Activated T-cell treated with anti-CD3 and anti-CD28 coated beads, Interleukin-2, amount 50 U/mL, for 48 hours (primary cell): ENCODE measurements at regions not wholly inside any gene's neighbourhood (a gene's known extent, or its start where the extent isn't known, plus 50 kb on each side); places are given as distances from the start of the nearest gene placed in this dataset.
A peak's percentile ranks its signal among the peaks of the same experiment; 100 is the strongest.
"Not testable (repeated sequence)": the region's sequence is repeated elsewhere in the genome, so short reads cannot be mapped to it uniquely, and the experiment has no call there.

ENCODE experiments used
- DNase-seq, 2 experiments: peaks; one replicate each; pipeline ENCODE4 v3.0.0-alpha.2; 2020

DNA sequence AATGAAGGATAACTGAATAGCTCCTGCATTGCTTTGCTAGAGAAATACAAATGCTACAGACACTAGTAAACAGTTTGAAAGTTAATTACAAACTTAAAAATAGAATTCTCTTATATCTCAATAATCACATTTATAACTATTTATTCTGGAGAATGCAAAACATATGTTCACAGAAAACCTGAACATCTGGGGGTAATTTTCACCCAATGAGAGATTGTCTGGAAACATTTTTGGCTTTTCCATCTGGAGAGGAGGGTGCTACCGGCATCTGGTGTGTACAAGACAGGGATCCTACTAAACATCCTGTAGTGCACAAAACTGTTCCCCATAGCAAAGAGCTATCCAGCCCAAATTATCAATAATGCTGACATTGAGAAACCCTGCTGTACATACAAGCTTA, 378.4 kb upstream of the CHORDC1 start:
- no peak for DNase-seq

DNA sequence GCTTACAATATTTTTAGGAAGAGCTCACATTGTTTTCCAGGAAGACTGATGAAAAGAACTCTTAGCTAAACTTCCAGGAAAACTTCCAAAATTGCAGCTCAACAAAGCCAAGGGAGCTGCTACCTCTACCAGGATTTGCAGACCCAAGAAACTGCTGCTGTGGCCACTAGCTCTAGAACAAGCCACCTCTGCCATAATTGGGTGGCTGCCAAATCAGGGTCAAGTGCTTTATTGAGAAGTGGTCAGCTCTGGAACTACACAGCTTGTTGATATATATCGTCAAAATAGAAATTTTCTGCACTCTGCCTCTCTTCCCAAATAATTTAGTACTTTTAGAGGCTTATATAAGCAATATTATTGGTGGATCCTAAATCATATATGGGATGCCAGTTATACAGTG, 371.8 kb upstream of the CHORDC1 start:
- no peak for DNase-seq

DNA sequence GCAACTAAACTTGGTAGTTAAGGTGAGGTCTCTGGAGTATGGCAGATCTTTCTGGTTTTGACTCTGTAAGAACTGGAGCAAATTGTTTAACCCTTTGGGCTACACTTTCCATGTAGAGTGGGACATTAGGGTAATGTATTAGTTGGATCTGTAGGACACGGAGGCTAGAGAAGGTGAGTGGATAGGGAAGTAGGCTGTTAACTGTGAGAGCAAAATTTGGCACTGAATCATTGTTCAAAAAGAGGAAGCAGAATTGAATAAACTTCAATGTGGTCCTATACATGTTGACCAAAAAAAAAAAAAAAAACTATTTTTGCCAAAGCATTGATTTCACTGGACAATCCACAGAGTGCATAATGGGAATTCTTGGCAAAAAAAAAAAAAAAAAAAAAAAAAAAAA, 370.2 kb upstream of the CHORDC1 start:
- no peak for DNase-seq

DNA sequence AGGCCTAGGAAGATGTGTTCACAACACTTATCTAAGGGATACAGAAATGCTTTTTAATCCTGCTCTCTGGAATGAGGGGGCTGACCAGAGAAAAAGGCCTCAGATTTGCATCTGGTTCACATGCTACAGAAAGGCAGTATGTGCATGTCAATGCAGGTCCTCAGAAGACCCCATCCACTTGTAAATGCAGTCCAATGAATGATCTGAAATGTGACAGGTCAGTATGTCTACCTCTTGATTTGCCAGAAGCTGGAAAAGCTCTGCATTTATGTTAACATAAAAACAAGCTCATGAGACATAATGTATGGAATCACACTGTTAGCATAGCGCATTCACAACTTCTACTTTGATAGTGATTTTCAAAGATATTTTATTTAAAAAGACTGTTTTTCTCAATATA, 367.4 kb upstream of the CHORDC1 start:
- no peak for DNase-seq

DNA sequence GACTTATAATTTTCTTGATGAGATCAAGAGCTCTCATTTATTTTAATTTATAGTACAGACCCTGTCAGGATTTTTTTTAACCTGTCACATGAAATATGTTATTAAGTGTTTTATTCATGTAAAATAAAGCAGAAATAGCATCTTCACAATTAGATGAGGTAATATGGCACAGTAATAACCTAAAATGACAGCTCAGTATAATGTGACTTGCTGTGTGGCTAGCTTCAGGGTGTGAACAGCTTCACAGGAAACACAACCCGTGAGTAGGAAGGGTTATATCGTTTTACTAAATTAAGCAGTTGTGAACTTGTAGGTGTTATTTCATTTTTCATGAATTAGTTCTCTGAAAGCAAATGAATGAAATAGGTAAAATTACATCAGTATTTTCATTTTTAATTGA, 366.9 kb upstream of the CHORDC1 start:
- DNase-seq: no peak

DNA sequence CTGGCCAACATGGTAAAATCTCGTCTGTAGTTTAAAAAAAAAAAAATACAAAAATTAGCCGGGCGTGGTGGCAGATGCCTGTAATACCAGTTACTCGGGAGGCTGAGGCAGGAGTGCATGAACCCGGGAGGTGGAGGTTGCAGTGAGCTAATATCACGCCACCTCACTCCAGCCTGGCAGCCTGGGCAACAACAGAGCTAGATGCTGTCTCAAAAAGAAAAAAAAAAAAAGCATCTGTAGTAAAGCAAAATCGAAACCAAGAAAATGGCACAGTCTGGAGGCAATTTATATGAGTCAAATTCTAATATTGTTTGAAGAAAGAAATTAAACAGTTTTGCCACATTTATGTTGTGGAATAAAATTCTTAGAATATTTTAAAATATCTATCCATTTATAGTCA, 365.0 kb upstream of the CHORDC1 start:
- DNase-seq: no peak

DNA sequence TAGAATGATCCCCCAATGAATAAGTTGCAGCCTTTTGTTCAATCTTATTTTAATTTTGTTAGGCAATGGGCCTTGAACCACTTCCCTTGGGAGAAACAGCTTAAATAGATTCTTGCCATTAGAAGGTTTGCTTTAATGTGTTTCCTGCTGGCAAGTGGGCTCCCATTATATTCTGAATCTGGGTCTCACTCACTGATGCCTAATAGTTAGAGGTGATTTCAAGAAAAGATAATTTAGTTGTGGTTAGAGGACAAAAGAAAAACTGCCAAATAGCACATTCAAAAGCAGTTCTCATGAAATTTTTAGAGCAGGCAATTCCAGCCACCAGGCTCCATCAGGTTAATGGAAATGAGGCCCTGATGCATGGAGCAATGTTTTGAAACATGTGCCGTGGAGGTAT, 362.6 kb upstream of the CHORDC1 start:
- no peak for DNase-seq

DNA sequence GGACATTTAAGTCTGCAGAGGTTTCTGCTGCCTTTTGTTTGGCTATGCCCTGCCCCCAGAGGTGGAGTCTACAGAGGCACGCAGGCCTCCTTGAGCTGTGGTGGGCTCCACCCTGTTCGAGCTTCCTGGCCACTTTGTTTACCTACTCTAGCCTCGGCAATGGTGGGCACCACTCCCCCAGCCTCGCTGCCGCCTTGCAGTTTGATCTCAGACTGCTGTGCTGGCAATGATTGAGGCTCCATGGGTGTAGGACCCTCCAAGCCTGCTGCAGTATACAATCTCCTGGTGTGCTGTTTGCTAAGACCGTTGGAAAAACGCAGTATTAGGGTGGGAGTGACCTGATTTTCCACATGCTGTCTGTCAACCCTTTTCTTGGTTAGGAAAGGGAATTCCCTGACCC, 360.1 kb upstream of the CHORDC1 start:
- not testable (repeated sequence) for DNase-seq

DNA sequence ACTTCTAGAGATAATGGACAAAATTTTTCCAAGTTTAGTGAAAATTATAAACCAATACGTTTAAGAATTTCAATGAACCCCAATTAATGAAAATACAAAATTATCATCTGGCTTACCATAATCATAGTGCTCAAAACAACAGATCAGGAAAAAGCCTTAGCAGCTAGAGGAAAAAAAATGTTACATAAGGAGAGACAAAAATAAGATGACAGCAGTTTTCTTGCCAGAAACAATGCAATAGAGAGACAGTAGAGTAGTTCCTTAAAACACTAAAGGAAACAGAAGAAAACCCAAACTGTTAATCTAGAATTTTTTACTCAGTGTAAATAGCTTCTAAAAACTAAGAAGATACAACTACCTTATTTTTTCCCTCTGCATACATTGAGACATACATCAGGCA, 341.7 kb upstream of the CHORDC1 start:
- DNase-seq: no peak

DNA sequence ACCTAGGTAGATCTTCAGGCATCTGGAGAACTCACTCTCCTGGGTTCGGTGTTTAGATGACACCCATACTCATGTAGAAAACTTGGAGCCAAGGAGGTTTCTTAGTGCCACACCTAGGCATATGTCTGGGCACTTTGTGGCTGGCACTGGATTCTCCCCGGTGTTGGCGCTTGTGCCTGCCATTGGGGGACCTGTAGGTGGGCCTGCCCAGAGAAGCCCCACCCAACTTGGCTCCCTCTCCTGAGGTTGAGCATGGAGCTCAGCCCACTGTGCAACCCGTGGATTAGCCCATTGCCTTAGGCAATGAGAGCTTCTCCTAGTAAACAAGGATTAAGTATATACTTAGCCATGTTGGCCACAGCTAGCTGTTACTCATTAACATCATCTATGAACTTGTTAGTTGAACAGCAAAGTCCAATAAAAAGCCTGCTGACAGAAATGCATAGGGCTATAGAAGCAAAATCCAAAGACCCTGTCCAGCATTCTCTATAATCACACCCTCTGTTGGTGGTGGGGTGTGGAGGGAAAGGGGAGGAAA, 335.5 kb upstream of the CHORDC1 start:
- DNase-seq: no peak

DNA sequence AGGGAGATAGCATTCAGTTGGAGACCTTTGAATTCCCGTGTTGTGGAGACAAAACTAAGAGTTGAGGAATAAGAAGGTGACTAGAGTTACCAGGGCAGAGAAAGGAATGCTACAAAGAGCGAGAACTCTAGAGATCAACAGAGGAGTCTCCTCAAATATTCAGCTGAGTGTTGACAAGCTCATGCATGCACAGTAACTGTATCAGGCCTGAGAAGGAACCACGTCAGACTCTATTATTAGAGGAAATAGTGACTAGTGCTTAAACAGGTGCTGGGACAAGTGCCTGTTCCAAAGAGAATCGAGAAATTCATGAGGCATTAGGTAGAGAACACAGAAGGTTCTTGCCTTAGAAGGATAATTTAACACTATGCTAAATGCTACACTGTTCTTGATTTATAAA, 333.8 kb upstream of the CHORDC1 start:
- DNase-seq: no peak

DNA sequence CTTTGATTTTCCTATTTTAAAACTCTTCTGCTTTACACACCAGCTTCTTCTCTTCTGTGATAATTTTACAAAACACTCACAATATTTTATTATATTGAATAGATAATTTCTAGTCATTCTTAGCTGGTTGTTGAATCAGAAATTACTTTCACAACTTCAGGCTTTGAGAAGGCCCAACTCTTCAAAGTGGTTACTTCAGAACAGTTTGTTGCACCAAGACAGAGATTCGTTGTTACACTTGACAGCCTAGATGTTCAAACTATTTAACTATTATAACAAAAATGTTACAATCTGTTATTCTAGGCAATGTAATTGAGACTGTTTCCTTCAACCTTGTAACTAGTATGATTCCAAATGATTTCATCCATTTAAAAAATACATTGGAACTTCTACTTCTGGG, 333.2 kb upstream of the CHORDC1 start:
- DNase-seq: no peak

DNA sequence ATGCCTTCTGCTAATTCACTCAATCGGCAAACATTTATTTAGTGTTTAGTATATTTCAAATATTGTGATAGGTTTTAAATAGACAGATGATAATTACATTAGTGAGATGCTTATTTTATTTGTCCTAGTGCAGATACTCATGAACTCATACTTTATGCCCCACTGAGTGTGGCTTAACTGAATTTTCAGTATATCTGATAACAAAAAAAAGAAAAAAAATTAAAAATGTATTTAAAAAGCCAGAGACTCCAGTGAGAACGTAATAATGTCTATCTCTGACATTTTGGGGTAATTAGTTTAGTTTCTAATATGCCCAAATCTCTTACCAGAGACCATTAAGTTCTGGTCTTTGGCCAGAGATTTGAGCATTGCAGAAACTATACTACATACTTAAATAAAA, 332.6 kb upstream of the CHORDC1 start:
- no peak for DNase-seq

DNA sequence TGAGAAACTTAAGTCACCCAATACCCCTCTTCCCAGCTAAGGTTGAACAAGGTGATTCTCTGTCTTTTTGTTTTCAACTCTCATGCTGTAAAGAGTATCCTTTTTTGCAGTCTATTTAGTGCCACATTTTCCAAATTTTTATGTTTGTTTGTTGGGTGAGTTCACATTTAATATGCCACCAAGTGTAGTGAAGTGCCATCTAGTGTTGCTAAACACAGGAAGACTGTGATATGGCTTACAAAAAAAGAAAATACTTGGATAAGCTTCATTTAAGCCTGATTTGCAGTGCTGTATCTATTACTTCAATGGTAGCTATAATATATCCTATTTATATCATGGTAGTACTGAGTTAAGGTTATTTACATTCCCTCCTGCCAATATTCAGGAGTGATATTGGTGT, 319.2 kb upstream of the CHORDC1 start:
- DNase-seq: no peak

DNA sequence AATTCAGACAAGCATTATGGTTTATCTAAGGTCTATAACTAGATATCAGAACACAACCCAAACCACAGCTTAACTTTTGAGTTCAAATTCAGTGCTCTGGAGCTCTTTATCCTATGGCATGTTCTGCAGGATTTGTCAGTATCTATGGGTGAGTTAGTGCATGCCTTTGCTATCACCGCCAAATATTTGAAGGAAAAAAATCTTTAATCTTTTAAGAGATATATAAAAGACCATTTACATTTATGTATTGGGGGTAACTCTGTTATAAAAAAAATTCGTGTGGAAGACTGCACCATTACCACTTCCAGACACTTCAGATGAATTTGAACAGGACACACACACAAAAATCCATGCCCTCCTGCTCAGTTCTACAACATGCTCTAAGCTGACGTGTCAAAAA, 313.5 kb upstream of the CHORDC1 start:
- DNase-seq: no peak

DNA sequence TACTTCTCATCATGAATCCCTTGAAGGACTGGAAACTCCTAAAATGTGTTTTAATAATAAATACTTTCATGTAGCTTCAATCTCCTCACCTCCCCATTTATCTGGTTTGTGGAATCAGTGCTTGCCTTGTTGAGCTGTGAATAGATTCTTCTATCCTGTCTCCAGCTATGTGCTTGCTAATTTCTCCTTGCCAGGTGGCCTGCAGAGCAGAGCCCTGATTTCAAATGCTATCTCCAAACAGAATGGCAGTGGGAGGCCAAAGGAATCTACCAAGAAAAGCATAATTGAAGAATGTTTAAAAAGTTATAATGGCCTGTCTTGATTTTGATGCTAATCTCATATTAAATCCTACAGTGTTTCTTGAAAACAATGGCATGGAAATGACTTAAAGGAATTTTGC, 309.3 kb upstream of the CHORDC1 start:
- no peak for DNase-seq

DNA sequence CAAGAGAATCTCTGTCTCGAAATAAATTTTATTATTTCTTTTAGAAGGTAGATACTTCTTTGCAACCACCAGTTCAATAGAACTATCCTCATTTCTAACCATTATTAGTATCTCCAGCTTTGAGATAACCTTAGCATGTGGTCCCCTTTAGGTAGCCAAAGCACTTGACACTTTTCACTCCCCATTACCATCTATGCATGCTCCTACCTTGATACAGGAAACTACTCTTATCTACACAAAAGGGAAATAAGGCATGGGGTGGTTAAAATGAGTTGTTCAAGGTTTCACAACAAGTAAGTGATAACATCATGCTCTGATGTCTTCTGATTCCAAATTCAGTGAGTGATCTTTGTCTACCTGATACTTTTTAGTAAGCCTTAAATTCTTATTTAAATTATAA, 308.2 kb upstream of the CHORDC1 start:
- no peak for DNase-seq

DNA sequence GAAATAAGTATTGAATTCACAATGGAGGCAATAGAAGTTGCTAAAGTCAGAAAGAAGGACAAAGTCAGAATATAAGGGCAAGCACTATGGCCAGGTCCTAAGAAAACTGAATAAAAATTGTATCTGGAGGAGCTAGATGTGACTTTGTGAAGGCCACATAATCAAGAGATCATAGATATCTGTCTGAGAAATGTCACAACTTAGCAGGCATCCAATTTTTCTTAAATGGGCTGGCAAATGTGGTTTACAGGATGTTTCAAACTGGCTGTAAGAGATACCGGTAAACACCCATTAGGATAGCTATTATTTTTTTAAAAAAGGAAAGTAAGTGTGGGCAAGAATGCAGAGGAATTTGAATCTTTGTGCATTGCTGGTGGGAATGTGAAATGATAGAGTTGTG, 303.1 kb upstream of the CHORDC1 start:
- DNase-seq: no peak

DNA sequence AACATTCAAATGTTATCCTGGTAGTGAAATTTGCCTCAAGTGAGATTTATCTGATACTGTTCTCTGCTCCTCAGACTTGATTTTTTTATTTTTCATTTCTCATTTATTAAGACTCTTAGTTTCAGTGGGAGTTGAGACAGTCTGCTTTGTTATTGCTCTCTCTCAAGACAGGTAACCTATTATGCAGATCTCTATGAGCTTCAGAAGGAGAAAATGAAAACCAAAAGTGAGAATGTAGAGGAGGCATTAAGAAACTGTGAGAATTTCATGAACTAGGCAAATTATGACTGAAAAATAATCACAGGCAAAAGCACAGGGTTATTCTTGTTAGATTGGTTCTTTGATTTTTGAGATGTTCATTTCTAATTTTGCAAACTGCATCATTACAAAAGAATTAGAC, 290.0 kb upstream of the CHORDC1 start:
- DNase-seq: no peak

DNA sequence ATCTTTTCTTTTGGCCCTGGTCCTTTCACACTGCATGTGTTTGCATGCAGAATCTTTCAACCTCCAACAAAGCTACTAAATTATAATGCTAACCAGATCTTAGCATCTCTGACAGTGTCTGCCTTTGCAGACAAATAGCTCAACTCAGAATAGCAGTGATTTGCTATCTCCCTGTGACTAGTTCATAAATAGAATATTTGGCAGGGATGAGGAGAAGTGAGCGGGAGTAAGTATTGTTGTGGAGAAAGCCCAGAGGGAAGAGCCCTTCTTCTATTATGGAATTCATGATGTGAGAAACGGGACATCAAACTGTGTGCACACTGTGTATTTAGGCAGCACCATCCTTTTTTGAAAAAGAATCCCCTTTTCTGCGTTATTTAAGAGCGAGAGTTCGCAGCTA, 288.0 kb upstream of the CHORDC1 start:
- DNase-seq: no peak

DNA sequence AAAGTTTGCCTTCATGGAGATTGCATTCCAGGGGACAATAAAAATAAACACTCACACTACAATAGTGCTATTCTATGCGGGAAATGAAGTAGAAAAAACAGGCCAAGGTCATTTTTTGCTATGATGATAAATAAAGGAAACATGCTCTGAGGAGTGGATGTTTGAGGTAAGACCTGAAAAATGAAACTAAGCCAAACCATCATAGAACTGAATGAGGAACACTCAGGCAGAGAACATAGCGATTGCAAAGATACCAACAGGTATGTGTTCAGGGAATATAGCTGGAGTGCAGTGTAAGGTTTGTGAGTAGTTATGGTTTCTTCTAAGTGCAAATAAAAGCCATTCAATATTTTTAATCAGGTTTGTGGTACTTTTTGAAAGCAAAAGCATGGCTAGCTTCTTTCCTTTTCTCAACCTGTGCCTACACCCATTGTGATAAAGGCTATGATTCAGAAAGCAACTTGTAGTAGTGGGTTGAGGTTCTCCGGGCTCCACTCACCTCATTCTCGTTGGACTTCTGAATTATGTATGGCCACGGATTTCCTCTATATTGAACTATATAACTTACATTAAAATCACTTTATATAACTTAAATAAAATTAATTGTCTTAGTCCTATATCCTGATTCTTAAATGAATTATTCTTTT, 278.2 kb upstream of the CHORDC1 start:
- no peak for DNase-seq

DNA sequence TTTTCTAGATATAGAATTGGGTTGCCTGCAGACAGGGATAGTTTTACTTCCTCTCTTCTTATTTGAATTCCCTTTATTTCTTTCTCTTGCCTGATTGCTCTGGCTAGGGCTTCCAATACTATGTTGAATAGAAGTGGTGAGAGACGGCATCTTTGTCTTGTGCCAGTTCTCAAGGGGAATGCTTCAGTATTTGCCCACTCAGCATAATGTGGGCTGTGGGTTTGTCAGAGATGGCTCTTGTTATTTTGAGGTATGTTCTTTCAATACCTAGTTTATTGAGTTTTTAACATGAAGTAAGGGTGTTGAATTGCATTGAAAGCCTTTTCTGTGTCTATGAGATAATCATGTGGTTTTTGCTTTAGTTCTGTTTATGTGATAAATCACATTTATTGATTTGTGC, 273.9 kb upstream of the CHORDC1 start:
- DNase-seq: no peak

DNA sequence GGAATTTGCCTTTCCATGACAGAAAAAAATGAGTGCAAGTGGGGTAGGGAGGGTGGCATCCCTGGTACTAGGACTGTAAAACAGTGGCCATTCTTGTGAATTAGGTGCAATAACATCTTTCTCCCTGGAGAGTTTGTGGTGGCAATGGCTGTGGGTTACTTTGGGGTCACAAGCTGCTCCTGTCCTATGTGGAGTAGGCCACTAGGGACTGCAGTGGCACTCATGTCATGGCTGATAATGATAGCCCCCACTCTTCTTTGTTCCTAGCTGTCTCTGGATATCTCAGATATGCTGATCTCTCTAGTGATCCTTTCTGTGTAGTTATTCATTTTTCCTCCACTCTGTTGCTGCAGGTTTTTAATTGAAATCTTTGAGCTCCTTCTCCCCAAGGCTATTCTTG, 270.5 kb upstream of the CHORDC1 start:
- DNase-seq: no peak

DNA sequence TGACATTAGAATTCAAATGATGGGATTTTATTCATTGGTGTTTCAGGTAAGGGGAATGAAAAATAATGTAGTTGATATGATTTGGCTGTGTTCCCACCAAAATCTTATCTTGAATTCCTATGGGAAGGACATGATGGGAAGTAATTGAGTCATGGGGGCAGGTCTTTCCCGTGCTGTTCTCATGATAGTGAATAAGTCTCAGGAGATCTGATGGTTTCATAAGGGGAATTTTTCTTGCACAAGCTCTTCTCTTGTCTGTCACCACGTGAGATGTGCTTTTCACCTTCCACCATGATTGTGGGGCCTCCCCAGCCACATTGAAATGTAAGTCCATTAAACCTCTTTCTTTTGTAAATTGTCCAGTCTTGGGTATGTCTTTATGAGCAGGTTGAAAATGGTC, 268.6 kb upstream of the CHORDC1 start:
- DNase-seq: no peak

DNA sequence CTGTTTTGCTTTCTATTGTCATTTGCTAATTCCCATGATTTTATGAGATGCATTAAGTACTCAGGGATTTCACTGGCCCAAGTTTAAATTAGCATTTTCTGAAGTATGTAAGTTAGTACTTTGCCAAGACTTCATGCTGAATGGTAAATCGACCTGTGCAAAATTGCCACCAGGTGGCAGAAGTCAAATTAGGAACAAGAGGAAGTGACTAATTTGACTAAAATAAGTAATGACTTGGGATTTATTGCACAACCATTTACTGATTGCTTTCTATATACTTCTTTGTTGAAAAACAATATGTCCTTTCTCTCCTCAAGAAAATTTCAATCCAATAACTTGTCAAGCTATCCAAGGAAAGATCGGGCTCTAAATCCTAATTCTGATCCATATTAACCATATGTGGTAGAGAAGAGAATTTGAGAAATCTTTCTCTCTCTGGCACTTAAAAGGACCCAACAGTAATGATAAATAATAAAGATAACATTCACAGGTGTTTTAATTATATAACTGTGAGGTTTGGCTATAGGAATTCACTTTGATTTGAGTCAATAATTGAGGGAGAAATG, 253.7 kb upstream of the CHORDC1 start:
- DNase-seq: peak; percentile 26 to 30
